Caki2 (cell line): ENCODE measurements at regions not wholly inside any gene's neighbourhood (a gene's known extent, or its start where the extent isn't known, plus 50 kb on each side); places are given as distances from the start of the nearest gene placed in this dataset.
A peak's percentile ranks its signal among the peaks of the same experiment; 100 is the strongest.

ENCODE experiments used
- DNase-seq: peaks from one replicate; pipeline ENCODE4 v3.0.0-alpha.2; 2015; ENCODE audit warnings: low read depth
- in situ Hi-C: cut with HindIII; loops from 2 replicates; pipeline ENCODE4 v1.10.0; 2016; ENCODE audit warnings: low sequenced_read_pairs, low pct_unique_long_range_greater_than_20kb, mixed read lengths

- in situ Hi-C loops: no loop called here
- DNase-seq: no peak
These were observed 140.6 kb upstream of the MAP1LC3B2 start for GRCh38 chr12:116418551-116418950.

DNA sequence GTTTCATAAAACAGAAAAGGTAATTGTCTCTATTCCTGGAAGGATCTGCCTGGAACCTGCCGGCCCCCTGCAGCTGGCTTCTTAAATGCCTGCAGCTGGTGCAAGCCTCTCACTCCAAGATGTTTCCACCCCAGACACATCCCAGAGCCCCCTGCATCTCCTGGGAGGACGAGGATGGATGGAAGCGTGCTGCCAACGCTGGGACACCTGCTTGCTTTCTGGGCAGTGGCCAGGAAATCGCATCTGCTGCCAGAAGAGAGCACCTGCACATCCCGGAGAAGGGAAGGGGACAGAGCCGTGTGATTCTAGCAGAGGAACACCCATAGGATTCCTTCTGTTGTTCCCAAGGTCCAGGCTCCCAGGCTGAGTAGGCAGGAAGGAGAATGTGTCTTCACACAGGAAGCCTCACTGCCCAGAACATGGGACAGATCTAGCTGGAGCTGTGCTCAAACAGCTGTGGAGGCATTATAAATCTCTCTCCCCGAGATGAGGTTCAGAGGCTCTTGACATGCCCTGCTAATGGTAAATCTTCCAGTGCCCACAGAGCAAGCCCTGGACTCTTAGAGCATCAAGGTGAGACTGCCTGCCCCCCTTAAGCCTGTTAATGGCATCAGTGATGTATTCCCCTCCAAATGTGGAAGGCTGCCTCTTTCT, 138.8 kb upstream of the MAP1LC3B2 start:
- DNase-seq: no peak
- in situ Hi-C loops: no loop called here

GRCh38 chr12:116421785-116422538, 137.2 kb upstream of the MAP1LC3B2 start:
- in situ Hi-C loops: no loop called here
- no peak for DNase-seq

DNA sequence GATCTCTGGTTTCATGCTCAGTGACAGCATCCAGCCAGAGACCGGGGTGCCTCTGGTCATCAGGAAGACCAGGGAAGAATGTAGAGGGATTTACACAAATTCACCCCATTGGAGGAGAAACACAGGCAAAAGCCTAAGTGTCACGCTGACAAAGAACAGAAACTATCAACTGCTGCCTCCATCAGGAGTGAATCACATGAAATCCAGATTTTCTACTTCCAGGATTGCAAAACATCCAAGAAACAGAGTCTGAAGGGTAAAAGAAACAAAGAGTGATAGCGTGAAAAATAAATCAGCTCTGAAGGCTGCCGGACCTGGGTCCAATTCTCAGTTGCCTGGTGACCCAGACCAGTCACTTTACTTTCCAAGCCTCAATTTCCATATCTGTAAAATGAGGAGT, 136.1 kb upstream of the MAP1LC3B2 start:
- DNase-seq: no peak
- in situ Hi-C loops: no loop called here

DNA sequence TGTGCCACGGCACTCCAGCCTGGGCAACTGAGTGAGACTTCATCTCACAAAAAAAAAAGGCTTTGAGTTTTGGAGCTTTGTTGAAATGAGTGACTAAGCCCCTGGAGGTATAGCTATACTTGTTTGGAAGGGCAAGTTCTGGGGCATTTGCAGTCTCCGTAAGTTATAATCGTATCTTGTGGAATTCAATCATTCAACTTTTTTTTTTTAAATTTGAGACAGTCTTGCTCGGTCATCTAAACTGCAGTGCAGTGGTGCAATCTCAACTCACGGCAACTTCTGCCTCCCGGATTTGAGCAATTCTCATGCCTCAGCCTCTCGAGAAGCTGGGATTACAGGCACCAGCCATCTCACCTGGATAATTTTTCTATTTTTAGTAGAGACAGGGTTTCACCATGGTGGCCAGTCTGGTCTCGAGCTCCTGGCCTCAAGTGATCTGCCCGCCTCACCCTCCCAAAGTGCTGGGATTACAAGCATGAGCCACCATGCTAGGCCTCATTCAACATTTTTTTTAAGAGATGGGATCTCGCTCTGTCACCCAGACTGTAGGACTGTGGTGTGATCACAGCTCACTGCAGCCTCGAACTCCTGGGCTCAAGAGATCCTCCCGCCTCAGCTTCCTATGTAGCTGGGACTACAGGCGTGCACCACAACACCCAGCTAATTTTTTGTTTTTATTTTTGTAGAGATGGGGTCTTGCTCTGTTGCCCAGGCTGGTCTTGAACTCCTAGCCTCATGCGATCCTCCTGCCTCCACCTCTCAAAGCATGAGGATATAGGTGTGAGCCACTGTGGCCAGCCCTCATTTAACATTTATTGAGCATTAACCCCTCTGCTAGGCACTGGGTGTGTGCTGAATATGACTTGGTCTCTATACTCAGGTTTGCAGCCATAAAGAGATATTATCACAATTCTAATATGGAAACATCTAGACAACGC, 133.7 kb upstream of the MAP1LC3B2 start:
- in situ Hi-C loops: no loop called here
- no peak for DNase-seq

- in situ Hi-C loops: no loop called here
- peak; percentile 82 for DNase-seq
These were observed 132.6 kb upstream of the MAP1LC3B2 start for GRCh38 chr12:116426391-116427136.

GRCh38 chr12:116427200-116427930, 131.8 kb upstream of the MAP1LC3B2 start:
- DNase-seq: peak; percentile 48
- in situ Hi-C loops: no loop called here

DNA sequence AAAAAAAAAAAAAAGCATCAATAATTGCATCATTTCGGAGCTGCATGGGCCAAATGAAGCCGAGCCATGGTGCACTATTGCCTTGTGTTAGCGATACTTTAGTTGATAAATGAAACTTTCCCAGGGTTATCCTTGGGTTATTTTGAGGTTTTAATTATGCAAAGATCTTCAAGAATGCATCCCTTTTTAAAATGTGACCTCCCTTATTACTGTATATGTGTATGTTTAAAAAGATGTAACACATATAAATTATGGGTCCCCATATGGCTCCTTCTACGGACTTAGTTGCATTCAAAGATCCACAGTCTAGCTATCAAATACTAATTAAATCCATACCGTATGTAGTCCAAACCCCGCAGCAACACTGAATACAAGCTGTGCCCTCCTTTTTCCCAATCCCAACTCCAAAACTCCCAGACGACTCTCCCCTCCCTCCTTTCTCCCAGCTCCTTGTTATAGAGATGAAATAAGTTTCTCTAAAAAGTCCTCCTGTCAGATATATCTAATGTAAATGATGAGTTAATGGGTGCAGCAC, 129.3 kb upstream of the MAP1LC3B2 start:
- no peak for DNase-seq
- in situ Hi-C loops: no loop called here

DNA sequence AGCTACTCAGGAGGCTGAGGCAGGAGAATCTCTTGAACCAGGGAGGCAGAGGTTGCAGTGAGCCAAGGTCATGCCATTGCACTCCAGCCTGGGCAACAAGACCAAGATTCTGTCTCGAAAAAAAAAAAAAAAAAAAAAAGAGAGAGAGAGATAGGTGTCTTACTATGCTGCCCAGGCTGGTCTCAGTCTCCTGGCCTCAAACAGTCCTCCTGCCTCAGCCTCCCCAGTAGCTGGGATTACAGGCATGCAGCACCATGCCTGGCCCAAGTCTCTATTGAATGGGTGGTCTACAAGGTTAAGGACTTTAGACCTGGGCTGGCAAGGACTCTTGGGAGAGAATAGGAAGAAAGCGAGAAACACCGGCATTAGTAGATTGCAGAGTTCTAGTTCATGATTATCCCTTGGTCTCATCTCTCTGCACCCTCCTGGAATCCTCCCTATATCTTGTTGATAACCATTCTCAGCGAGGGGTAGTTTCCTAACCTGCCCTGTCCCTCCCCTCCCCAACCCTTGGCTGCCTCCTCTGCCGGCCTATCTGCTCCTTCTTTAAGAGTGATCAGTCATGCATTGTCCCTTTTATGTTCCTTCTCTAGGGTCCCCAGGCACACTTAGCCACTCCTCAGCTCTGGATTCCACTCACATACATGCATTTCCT, 128.1 kb upstream of the MAP1LC3B2 start:
- DNase-seq: no peak
- in situ Hi-C loops: no loop called here

- in situ Hi-C loops: no loop called here
These were observed 127.4 kb upstream of the MAP1LC3B2 start for GRCh38 chr12:116431677-116432300.

GRCh38 chr12:116432314-116432750, 126.8 kb upstream of the MAP1LC3B2 start:
- DNase-seq: no peak
- in situ Hi-C loops: no loop called here

More at GRCh38 chr12:116431677-116432300, 127.4 kb upstream of the MAP1LC3B2 start:
- no peak for DNase-seq

GRCh38 chr12:116433249-116433648, 125.9 kb upstream of the MAP1LC3B2 start:
- DNase-seq: no peak
- in situ Hi-C loops: no loop called here

DNA sequence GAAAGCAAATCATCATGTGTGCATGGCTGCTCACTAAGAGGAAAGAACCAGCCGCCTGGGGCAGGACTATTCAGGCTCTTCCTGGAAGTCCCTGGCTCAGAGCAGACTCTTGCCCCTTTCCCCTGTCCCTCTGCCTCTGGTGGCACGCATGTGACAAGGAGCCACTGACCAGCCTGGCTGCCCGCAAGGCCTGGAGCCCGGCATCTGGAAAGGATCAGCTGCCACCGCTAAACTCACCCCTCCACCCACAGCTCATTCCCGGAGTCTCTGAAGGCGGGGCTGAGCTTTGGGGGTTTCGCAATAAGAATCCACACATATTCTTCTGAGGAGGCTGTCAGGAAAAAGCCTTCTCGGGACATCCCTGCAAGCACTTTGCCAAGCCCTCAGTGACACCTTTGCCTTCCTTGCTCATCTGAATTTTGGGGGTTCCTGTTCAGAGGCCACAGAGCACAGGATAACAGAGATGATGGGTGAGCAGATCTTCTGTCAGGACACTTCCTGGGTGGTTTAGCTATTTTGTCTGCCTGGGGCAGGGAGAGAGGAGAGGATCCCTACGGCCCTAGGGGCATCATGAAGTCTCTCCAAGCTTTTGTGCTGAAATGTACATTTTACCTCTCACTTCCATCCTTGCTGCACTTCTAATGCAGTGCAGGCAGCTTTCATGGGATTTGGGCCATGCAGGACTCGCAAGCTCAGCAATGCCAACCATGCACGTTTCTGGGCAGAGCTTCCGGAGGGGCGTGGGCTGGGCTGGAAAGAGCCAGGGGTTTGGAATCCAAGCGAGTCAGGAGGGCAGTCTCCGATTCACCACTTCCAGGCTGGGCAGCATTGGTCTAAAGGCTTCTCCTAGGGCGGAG, 124.8 kb upstream of the MAP1LC3B2 start:
- peak; percentile 83 for DNase-seq

GRCh38 chr12:116435984-116436383, 123.2 kb upstream of the MAP1LC3B2 start:
- DNase-seq: no peak
- in situ Hi-C loops: no loop called here

More for the DNA sequence above, 124.8 kb upstream of the MAP1LC3B2 start:
- in situ Hi-C loops: no loop called here

GRCh38 chr12:116436561-116437249, 122.5 kb upstream of the MAP1LC3B2 start:
- in situ Hi-C loops: no loop called here
- DNase-seq: no peak
